HCT116 (cell line): ENCODE measurements at regions not wholly inside any gene's neighbourhood (a gene's known extent, or its start where the extent isn't known, plus 50 kb on each side); places are given as distances from the start of the nearest gene placed in this dataset.

Experiments
- EZH2 ChIP-seq: fragments of 200-600 bp; sonication (generic); IDR thresholded peaks from 2 replicates; pipeline ENCODE4 v1.6.1; 2017; ENCODE audit warnings: antibody characterized with exemption, mixed run types
- POLR2A ChIP-seq: IDR thresholded peaks from 2 replicates; pipeline ENCODE4 v1.7.0; 2011; ENCODE audit warnings: borderline replicate concordance; ENCODE audit not compliant: insufficient read depth, insufficient read length; ENCODE audit errors: extremely low read depth
- TF ChIP-seq, protein P1 (sequence below), 3 experiments: fragments of 200-600 bp in 1 of 3; sonication (generic) in 1 of 3; IDR thresholded peaks in 2 of 3; conservative IDR thresholded peaks in 1 of 3; 2 replicates each; pipeline ENCODE4 v1.5.1; 2012 to 2017; ENCODE audit warnings: low read depth in 2 of 3, low read length in 2 of 3, antibody characterized with exemption in 1 of 3, borderline replicate concordance in 1 of 3, control low read depth in 1 of 3, mild to moderate bottlenecking in 1 of 3, mixed read lengths in 1 of 3, mixed run types in 1 of 3, moderate library complexity in 1 of 3; ENCODE audit not compliant: insufficient read depth in 1 of 3
- TF ChIP-seq, protein P2 (sequence below): IDR thresholded peaks from 2 replicates; pipeline ENCODE4 v1.6.1; 2012; ENCODE audit warnings: low read depth

DNA sequence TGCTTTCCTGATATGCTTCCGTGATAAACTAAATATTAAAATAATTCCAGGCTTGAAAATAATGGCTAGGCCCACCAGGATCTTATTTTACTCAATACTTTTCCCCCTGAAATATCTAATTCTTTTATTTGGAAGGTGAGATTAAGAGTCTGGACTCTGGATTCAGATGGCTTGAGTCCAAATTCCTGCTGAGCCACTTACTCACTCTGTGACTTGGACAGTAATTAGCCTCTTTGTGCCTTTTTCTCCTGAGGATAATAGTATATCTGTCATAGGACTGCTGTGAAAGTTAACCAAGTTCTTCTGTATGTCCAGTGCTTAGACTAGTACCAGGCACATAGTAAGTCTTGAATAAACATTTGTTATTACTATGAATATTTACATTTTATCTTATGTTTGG lies 127.3 kb upstream of the ERBB4 start:
- TF ChIP-seq, protein P1, sequence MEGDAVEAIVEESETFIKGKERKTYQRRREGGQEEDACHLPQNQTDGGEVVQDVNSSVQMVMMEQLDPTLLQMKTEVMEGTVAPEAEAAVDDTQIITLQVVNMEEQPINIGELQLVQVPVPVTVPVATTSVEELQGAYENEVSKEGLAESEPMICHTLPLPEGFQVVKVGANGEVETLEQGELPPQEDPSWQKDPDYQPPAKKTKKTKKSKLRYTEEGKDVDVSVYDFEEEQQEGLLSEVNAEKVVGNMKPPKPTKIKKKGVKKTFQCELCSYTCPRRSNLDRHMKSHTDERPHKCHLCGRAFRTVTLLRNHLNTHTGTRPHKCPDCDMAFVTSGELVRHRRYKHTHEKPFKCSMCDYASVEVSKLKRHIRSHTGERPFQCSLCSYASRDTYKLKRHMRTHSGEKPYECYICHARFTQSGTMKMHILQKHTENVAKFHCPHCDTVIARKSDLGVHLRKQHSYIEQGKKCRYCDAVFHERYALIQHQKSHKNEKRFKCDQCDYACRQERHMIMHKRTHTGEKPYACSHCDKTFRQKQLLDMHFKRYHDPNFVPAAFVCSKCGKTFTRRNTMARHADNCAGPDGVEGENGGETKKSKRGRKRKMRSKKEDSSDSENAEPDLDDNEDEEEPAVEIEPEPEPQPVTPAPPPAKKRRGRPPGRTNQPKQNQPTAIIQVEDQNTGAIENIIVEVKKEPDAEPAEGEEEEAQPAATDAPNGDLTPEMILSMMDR (IDR thresholded peaks at IDR 0.05 in 2 of 3, conservative IDR thresholded peaks at IDR 0.05 in 1 of 3; ENCODE audit: borderline replicate concordance in 1 of 3, insufficient read depth in 1 of 3, low read depth in 2 of 3, low read length in 2 of 3) = no peak
- TF ChIP-seq EZH2 (no peak), POLR2A (no peak)
- TF ChIP-seq, protein P2, sequence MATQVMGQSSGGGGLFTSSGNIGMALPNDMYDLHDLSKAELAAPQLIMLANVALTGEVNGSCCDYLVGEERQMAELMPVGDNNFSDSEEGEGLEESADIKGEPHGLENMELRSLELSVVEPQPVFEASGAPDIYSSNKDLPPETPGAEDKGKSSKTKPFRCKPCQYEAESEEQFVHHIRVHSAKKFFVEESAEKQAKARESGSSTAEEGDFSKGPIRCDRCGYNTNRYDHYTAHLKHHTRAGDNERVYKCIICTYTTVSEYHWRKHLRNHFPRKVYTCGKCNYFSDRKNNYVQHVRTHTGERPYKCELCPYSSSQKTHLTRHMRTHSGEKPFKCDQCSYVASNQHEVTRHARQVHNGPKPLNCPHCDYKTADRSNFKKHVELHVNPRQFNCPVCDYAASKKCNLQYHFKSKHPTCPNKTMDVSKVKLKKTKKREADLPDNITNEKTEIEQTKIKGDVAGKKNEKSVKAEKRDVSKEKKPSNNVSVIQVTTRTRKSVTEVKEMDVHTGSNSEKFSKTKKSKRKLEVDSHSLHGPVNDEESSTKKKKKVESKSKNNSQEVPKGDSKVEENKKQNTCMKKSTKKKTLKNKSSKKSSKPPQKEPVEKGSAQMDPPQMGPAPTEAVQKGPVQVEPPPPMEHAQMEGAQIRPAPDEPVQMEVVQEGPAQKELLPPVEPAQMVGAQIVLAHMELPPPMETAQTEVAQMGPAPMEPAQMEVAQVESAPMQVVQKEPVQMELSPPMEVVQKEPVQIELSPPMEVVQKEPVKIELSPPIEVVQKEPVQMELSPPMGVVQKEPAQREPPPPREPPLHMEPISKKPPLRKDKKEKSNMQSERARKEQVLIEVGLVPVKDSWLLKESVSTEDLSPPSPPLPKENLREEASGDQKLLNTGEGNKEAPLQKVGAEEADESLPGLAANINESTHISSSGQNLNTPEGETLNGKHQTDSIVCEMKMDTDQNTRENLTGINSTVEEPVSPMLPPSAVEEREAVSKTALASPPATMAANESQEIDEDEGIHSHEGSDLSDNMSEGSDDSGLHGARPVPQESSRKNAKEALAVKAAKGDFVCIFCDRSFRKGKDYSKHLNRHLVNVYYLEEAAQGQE = no peak
